ENCODE measurements at regions not wholly inside any gene's neighbourhood (a gene's known extent, or its start where the extent isn't known, plus 50 kb on each side); places are given as distances from the start of the nearest gene placed in this dataset.

GRCh38 chr9:21751998-21752397 is 50.4 kb upstream of the MTAP start:
- DNase-seq (ENCODE audit: low spot score): no peak
- in situ Hi-C loops (cut with MboI; ENCODE audit: low sequenced_read_pairs, unreplicated experiment): no loop called here
- no peak for TF ChIP-seq CTCF (IDR thresholded peaks at IDR 0.05; ENCODE audit: borderline replicate concordance, control extremely low read depth, extremely low read depth, insufficient read depth, missing control alignments)
